GM12873 (cell line): ENCODE measurements at regions not wholly inside any gene's neighbourhood (a gene's known extent, or its start where the extent isn't known, plus 50 kb on each side); places are given as distances from the start of the nearest gene placed in this dataset.

Source experiments
- CTCF ChIP-seq: IDR thresholded peaks from 2 replicates; pipeline ENCODE4 v1.5.1; 2012; ENCODE audit warnings: low read depth, mild to moderate bottlenecking, moderate library complexity, low read length, control low read depth; ENCODE audit not compliant: insufficient read depth; ENCODE audit errors: missing control alignments

DNA sequence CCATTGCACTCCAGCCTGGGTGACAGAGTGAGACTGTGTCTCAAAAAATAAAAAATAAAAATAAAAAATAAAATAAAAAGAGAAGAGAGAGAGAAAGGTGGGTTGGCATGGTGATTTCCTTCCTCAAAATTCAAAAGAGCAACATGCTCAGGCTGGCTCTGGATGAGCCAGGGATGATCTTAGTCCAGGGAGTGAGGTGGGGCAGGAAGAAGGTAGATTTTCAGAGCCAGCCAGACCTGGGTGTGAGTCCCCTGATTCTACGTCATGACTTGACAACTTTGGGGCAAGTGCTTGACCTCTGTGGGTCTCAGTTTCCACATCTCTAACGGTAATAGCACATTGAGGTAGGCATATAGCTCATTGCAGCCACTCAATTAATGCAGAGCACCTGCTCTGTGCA lies 109.4 kb upstream of the CTBP2 start:
- TF ChIP-seq CTCF: no peak

- TF ChIP-seq CTCF: no peak
These were observed 106.6 kb upstream of the CTBP2 start for GRCh38 chr10:125266966-125267365.

DNA sequence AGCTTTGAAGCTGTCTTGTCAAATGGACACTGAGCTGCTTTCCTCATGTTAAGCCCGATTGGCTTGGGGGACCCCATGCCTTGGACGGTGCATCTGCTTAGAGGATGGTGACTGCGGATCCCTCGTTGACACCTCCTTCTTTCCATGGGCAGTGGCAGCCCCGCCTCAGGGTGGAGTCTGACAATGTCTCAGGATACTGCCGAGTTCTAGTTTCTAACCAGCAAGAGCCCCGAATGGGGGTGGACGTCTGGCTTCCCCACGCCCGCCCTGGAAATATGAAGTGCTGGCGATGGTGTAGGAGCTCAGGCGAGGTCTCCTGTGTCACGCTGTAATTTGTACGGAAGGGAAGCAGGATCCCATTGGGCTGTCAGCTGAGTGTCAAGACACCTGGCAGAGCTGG lies 106.2 kb upstream of the CTBP2 start:
- no peak for TF ChIP-seq CTCF

DNA sequence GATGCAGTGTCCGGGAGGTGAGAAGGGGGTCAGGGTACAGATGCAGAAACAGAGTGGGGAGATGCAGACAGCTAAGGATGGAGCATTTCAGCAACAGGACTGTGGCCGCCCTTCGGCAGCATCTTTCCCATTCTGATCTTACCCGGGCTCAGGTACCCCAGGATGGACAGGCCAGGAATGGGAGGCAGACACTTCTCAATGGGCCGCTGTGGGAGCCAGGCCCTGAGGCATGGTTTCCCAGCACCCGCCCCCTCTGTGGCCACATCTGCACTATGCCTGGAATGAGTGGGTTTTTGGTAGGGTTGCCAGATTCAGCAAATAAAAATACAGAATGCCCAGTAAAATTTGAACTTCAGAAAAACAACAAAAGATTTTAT lies 105.2 kb upstream of the CTBP2 start:
- no peak for TF ChIP-seq CTCF

DNA sequence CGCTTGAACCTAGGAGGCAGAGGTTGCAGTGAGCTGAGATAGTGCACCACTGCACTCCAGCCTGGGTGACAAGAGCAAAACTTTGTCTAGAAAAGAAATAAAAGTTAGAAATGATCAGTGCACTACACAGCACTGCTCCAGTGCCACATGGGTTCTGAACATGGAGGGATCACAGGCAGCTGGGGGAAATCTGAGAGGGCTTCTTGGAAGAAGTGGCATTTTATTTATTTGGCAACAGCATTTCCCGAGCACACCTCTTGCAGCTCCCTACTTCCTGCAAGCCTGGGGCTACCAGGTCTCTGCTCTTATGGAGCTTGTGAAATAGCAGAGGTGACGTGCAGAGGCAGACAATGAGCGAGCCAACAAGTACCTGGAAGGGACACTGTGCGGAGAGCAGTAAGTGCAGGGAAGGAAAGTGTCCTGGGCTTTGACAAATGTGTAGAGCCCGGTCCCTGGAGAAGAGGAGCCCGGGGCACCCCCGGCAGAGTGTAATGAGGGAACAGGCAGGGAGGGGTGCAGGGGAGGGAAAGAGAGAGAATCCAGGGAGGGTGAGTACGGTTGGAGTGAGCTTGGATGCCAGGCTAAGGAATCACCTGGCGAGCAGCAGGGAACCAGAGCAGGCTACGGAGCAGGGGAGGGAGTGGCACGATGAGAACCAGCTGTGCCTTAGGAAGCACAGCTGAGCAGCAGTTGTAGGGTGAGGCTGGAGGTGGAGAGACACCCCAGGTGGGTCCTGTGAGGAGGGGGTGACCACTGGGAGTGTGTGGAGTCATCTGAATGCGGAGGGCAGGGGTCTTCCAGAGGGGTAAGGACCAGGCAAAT lies 104.6 kb upstream of the CTBP2 start:
- no peak for TF ChIP-seq CTCF

- TF ChIP-seq CTCF: no peak
These were observed 103.7 kb upstream of the CTBP2 start for GRCh38 chr10:125264091-125264490.

DNA sequence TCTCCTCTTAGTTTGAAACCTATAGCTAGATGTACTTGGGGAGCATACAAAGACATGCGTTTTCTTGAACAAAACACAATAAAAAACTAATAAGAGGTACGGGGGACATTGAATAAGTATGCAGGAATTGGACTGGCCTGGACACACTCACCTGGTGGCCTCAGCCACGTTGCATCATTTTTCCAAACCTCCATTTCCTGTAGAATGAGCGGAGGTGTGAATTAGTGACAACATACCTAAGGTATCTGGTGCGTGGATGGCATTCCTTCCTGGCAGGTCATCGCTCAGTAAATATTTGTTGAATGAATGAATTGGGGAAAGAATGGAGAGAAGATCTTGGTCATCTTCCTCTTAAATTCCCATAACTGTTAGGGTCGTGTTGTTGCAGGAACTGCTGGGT lies 103.2 kb upstream of the CTBP2 start:
- no peak for TF ChIP-seq CTCF
